NCI-H2171 treated with DMSO at 0.1 percent for 48 hours (cell line): ENCODE measurements at regions not wholly inside any gene's neighbourhood (a gene's known extent, or its start where the extent isn't known, plus 50 kb on each side); places are given as distances from the start of the nearest gene placed in this dataset.

Source experiments
- DNase-seq: peaks from one replicate; lab custom pipeline; 2025; lab: John Stamatoyannopoulos, UW

DNA sequence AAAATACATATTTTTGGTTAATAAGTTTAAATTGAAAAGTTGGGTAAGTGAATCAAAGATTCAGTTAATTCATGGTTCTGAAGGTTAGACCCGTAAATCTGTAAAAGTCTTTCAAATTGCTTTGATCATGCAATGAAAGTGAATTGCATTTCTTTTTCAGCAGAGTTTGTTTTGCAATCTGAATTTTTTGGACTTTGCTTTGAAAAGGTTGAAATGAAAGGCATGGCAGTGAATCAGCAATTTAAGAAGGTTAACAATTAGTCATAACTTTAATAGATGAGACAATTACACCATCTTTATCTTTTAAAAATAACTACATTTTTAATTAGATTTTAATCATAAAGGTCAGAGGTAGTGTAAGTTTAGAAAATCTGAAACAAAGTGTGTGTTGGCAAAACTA lies 310.9 kb upstream of the KCNJ16 start:
- DNase-seq = no peak

DNA sequence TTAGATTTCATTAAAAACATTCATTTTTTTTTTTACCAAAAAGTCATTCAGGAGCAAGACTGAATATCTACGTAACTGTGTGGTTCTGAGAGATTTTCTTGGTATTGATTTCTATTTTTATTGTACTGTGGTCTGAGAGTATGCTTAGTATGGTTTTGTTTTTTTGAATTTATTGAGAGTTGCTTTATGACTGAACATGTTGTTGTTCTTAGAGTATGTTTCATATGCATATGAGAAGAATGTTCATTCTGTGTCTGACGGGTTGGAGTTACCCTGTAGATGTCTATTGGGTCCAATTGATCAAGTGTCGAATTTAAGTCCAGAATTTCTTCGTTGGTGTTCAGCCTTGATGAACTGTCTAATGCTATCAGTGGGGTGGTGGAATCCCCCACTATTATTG lies 306.0 kb upstream of the KCNJ16 start:
- DNase-seq = no peak

GRCh38 chr17:69773081-69773480 lies 301.9 kb upstream of the KCNJ16 start:
- peak; percentile 2 for DNase-seq

DNA sequence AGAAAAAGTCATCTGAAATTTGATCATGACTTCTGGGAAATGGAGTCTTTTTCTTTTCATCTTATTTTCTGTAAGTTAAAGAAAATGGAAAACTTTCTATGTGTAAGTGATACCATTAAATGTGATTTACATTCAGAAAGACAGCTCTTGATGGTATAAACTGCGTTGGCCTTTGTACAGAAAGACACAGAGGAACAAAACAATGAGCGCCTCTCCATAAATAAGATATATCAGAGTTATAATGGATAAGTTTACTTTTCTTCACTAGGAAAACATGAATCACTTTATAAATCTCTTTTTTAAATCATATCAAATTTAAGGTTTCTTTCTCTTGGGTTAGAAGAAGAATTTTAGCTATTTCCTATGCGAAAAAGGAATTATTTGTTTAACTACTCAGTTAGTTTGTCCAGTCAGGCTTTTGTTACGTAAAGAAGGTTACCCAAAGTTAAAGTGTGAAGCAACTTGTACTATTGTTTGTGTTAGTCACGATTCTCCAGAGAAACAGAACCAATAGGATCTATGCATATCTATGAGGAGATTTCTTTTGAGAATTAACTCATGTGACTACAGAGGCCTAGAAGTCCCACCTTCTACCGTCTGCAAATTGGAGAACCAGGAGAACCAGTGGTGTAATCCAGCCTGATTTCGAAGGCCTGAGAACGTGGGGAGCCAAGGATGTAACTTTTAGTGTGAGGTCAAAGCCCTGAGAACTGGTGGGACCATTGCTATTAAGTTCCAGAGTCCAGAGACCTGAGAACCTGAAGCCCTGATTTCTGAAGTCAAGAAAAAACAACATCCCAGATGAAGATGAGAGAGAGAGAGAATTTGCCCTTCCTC lies 295.4 kb upstream of the KCNJ16 start:
- DNase-seq = no peak

DNA sequence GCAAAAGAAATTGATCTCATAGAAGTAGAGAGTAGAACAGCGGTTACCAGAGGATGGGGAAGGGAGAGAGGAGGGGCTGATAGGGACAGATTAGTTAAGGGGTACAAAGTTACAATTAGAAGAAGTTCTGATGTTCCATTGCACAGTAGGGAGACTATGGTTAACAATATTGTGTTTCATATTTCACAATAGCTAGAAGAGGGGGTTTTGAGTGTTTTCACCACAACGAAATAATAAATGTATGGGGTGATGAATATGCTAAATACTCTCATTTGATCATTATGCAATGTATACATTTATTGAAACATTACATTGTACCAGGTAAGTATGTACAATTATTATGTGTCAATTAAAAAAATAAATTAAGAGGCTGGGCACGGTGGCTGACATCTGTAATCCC lies 291.2 kb upstream of the KCNJ16 start:
- DNase-seq = no peak

- DNase-seq = no peak
Measured at GRCh38 chr17:69788957-69789356, 286.1 kb upstream of the KCNJ16 start.

DNA sequence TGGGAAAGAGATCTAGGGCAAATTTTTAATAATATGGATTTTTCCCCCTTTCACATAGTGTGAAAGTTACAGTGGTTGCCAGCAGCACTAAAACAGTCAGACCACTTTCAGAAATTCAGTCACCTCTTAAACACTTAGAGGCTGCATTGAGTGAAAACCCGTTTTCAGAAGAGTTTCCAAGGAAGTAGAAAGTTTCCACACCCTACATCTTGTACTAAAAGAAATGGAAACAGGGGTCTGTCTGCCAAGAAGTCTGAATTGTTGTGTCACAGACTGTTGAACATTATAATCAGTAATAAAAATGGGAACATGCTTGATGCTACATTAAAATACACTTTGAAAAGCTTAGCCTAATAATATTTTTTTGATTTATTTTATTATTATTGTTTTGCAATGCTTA lies 278.9 kb upstream of the KCNJ16 start:
- no peak for DNase-seq

- no peak for DNase-seq
Measured at GRCh38 chr17:69800870-69801269, 274.2 kb upstream of the KCNJ16 start.

GRCh38 chr17:69801368-69801767 lies 273.7 kb upstream of the KCNJ16 start:
- no peak for DNase-seq

DNA sequence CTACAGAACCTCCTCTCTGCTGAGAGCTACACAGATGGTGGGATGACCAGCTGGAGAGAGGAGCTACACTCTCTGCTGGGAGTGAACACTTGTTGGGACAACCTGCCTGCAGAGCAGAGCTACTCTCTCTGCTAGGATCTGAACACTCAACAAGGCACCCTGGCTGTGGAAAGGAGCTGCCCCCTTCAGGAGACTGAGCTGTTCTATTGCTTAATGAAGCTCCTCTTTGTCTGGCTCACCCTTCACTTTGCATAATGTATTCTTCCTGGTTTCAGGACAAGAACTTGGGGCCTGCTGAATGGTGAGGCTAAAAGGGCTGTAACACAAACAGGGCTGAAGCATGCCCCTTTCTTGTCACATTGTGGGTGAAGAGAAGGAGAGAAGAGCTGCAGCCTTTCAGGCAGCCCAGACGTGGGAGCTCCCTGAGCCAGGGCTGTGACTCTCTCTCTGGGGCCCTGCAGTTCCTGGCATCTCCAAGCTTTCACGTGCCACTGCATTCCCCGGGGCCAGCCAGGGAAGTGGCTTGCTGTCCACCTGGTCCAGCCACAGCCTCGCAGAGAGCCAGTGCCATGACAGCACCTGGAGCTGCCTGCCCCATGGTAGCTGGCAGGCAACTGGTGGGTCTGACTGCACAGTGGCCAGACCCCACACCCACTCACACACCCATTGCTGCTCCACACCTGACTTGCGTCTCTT lies 272.8 kb upstream of the KCNJ16 start:
- no peak for DNase-seq

DNA sequence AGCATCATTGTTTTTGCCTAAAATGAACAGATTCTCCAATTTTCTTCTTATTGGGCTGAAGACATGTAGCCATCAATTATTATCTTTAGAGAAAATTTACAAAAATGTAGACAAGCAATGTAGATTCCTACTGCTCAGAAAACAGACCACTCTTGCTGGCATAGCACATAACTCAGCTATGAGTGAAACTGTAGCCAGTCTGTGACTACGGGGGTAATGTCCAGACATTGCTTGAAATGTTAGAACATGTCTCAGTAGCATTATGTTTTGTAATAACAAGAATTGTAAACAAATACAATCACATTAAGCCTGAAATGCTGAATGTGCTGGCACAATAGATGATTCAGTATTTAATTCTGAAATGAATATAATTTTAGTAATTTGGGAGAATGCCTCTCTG lies 265.7 kb upstream of the KCNJ16 start:
- no peak for DNase-seq

GRCh38 chr17:69810326-69810965 lies 264.6 kb upstream of the KCNJ16 start:
- DNase-seq = peak; percentile 6

DNA sequence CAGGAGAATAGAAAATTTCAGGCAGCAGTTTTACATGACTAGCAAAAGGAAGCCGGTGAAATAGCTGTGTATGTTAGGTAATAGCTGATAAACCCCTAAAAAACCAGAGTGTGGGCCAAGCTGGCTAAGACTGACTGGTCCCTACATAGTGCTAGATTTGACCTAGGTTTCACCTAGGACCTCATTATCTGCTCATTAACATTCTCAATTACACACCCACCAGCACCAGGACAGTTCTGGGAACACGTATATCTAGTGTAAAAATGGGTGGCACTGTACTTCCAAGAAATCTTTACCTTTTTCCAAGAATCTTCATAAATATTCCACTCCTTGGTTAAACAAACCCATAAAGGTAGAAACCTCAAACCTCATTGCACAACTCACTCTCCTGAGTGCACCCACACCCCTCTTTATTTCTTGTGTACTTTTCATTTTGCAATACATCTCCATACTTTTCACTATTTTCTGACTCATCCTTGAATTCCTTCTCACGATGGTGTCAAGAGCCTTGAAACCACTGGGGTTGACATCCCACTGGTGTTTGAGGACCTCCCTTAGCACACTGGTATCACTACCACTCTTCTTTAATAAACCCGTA lies 262.7 kb upstream of the KCNJ16 start:
- no peak for DNase-seq

GRCh38 chr17:69814031-69814430 lies 261.0 kb upstream of the KCNJ16 start:
- no peak for DNase-seq

- DNase-seq = no peak
Measured at GRCh38 chr17:69815406-69815805, 259.6 kb upstream of the KCNJ16 start.

- no peak for DNase-seq
Measured at GRCh38 chr17:69818467-69818866, 256.6 kb upstream of the KCNJ16 start.

- DNase-seq = no peak
Measured at GRCh38 chr17:69819316-69820087, 255.5 kb upstream of the KCNJ16 start.

DNA sequence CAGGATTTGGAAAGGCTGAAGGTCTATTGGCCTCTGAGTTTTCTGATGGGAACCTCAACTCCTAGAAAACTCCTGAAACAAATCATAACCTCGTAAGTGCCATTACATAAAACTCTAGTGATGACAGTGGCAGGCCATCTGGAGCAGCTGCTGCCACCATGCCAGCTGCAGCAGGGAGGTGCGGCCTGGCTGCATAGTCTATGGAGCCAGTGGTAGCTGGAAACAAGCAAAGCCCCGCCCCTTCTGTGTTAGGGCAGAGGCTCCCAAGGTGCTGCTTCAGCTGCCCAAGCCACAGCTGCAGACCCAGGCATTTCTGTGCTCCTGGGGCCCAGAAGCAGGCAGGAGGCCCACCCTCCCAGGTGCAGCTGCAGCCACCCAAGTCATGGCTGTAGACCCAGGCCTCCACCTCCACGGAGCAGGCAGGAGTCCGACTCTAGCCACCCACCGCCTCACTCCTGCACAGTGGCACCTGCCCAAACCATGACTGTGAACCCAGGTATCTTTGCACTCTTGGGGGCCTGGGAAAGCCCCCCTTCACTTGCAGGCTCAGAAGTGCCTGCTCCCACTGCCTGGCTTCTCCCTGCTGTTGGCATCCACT lies 254.1 kb upstream of the KCNJ16 start:
- DNase-seq = peak; percentile 8

- no peak for DNase-seq
Measured at GRCh38 chr17:69822314-69822875, 252.6 kb upstream of the KCNJ16 start.

DNA sequence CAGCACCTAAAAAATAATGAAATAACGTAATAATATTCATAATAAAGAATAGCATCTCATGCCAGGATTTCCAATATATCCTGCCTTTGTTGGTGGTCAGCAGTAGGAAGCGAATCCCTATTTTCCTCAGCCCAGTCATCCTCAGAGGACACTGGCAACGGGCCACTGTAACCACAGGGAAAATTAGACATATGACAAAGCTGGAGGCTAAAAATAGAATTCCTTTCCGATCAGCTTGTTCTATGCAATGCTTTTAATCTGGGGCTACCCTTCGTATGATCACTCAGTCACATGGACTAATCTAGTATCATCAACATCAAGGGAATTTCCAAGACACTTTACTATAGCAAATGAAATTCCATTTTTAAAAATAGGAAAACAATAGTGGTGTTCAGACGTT lies 246.9 kb upstream of the KCNJ16 start:
- DNase-seq = no peak

GRCh38 chr17:69834494-69834893 lies 240.5 kb upstream of the KCNJ16 start:
- no peak for DNase-seq
